GM21737 (cell line): ENCODE measurements at regions not wholly inside any gene's neighbourhood (a gene's known extent, or its start where the extent isn't known, plus 50 kb on each side); places are given as distances from the start of the nearest gene placed in this dataset.
"Not testable (repeated sequence)": the region's sequence is repeated elsewhere in the genome, so short reads cannot be mapped to it uniquely, and the experiment has no call there.

Experiments
- ATAC-seq: cut with Tn5 transposase; IDR thresholded peaks from one replicate; pipeline ENCODE4 v1.9.1; 2021; ENCODE audit warnings: mild to moderate bottlenecking, moderate library complexity; ENCODE audit not compliant: unreplicated experiment

DNA sequence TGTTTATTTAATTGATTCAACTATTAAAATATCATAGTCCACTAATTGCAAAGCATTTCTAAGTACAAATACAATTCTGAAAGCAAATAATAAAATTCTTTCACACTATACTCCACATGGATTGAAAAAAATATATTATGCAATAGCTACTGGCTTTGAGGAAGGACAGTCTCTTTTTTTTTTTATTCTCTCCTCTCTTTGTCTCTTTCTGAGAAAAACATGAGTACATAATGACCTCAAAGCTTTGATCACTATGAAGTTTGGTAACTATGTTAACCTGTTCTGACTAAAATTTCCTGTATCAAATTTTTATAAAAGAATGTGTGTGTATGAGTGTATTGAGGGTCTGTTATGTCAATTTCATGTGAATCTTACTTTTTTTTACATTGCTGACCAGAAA, 96.2 kb downstream of the RGS2 start:
- no peak for ATAC-seq

DNA sequence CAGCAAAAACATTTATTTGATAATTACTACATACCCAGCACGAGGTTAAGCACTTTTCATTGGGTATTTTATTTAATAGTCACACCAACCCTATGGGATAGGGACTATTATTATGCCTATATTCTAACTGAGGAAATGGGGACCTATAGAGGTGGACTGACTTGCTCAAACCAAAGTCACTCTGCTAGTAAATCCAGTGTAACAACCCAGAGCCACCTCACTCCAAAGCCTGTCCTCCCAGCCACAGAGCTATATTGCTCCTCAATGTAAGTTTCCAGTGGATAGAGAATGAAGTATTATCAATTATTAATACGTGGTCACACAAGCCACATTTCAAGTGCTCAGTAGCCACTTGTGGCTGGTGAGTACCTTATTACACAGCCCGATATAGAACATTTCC, 97.5 kb downstream of the RGS2 start:
- ATAC-seq = no peak

DNA sequence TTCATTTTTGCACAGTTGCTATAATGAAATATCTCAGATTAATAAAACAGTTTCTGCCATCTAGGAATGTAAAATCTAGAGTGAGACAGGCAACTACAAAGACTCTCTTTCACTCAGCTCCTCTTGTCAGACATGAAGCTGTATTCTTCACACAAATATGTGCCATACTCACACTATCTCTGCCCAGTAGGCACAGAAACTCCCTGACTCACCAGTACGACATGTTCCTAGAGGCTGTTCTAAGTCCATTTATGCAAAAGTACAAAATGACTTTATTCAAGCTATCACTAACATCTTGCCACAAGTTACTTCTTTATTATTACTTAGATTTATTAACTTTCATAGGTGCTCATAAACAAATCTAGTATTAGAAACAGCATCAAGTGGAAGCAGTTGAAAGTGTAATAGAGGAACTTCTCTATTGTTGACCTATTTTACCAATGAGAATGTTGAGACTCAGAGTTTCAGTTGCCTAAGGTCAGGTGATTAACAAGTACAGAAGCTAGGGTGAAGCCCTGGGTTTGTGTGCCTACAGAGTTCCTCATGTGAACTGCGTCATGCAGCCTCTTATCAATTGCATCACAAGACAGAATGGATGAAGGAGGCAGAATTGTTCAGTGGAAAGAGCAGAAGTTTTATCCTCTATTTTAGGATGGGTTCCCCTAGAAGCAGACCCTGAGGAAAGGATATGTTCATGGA, 98.9 kb downstream of the RGS2 start:
- ATAC-seq = no peak

DNA sequence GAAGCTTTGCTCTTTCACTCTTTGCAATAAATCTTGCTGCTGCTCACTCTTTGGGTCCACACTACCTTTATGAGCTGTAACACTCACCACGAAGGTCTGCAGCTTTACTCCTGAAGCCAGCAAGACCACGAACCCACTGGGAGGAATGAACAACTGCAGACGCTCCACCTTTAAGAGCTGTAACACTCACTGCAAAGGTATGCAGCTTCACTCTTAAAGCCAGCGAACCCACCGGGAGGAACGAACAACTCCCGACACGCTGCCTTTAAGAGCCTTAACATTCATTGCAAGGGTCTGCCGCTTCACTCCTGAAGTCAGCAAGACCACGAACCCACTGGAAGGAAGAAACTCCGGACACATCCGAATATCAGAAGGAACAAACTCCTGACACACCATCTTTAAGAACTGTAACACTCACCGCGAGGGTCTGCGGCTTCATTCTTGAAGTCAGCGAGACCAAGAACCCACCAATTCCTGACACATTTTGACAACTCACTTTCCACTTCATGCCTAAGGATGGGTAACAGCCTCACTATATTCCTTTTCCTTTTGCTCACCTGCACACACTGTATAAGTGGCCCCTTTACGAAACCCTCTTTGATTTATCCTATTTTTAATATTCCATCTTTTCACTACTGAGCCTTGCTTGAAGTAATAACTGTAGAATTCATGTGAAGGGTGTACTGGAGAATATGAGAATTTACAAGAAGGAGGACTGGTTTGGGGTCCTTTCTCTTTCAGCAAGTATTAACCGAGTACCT, 103.2 kb downstream of the RGS2 start:
- not testable (repeated sequence) for ATAC-seq

DNA sequence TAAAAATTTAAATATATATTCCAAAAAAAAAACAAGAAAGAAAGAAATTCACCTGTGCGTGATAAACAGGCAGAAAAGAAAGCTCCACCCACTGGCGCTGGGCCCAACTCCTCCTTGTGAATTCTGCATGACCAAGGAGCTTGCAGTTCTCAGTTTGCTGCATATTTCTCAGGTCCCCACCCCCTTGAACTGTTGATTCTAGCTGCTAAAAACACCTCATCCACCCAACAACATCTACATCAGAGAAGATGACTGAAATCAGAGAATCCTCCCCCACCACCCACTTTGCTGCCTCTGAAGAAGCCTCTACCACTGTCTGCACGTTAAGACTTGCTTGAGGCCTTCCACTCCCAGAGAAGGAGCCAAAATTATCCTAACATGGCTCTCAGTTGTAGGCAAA, 104.8 kb downstream of the RGS2 start:
- ATAC-seq = no peak

DNA sequence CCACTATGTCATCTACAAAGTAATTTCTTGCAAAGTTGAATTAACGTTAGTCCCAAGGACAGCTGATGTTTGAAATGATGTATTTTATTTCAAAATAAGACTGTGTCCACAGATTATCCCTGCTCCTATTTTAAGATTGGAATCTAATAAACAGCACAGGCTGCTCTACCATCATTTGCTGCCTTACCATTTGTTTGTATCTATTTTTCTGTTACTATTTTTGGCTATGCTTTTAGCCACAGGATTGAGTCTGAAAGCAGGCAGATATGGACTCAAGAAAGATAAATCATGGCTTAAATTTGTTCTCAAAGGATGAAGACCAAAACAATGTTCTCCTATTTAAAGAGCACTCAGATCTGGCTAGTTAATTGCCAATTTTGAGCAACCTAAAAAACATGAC, 105.3 kb downstream of the RGS2 start:
- ATAC-seq = no peak

DNA sequence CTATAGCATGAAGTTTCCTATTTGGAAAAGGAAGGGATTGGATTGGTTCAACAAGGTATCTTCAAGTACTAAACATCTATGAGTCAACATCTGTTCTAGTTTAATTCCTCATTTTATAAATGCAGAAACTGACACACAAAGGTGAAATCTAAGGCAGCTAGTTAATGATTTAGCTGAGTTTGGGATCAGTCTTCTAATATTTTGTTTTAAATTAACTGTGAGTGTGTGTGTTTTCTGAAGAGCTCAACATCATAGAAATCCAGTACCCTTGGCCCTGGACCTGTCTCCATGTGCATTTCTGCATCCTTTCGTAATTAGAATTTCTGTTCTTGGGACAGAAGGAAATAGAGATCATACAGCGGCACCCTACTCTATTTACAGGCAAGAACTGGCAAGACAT, 105.9 kb downstream of the RGS2 start:
- no peak for ATAC-seq

DNA sequence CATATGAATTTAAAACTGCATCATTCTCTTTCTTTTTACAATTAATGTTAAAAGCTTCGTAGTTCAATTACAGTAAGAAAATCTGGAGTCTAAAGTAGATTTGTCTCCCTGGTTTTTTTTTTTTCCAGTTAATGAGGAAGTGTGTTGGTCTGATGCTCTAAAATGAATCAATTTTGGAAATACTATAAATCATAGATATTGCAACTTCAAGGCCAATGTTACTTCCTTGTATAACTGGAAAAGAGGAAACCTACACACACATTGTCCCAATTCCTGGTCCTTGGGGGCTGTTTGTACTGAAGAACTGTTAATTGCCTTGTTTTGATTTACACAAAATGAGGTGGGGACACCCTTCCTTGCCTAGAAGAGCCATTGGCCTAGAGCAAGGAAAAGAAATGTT, 107.2 kb downstream of the RGS2 start:
- no peak for ATAC-seq

DNA sequence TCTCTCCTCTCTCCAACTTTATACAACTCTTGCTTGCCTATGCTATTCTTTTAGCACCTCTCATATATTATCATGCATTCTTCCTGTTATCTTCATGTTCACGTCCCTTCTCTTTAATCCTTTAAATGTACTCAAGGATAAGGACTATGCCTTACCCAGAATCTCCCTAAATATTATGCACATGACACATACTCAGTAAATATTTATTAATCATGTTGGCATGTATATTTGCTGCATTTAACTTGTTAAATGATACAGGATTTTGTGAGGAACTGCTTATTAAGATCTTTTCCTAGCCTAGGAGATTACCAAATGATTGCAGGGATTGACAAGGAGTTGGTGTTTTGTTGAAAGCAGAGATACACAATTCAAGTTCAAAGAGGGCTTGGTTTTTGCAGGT, 109.4 kb downstream of the RGS2 start:
- no peak for ATAC-seq

DNA sequence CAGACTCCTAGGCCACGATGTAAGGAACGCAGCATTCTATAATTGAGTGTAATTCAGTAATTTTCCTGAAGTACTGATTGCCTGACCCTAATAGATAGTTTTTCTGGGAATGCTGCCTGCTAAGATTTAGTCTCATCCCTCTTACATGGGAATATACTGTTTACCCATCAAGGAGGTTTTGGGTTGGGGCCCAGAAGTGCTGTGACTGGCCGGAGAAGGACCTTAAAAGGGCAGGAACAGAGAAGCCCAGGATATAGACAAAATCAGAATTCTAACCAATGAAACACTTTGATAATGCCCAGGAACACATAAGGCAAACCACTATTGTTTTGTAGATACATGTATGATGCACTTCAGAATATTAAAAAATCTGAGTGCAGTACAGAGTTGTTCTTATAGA, 111.6 kb downstream of the RGS2 start:
- no peak for ATAC-seq

DNA sequence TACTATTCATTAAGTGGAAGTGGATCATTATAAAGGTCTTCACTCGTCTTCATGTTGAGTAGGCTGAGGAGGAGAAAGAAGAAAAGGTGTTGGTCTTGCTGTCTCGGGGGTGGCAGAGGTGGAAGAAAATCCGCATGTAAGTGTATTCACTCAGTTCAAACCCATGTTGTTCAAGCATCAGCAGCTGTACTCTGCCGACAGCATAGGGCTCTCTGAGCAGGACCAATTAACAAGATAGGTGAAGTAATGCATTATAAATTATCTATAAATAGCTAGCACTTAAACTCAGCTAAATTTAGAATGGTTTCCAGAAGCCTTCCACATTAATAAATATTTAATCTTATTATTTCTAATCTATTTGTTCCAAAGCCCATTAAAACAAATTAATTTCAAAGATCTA, 116.8 kb downstream of the RGS2 start:
- no peak for ATAC-seq

DNA sequence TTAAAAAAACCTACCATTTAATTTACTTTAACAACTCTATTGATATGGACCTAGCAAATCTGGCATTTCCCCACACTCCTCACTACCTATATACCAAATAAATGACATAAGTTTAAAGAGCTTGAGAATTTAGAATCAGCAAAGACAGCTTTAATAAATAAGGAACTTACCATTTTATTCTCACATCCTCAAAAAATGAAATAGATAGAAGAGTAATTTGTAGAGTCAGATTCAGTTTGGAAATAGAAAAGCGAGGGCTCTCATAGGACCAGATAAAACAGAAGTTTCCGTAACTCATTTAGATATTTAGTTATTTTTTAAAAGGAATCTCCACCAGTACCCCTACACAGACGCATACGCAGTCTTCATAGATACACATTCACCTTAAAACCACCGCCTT, 117.9 kb downstream of the RGS2 start:
- ATAC-seq = no peak

DNA sequence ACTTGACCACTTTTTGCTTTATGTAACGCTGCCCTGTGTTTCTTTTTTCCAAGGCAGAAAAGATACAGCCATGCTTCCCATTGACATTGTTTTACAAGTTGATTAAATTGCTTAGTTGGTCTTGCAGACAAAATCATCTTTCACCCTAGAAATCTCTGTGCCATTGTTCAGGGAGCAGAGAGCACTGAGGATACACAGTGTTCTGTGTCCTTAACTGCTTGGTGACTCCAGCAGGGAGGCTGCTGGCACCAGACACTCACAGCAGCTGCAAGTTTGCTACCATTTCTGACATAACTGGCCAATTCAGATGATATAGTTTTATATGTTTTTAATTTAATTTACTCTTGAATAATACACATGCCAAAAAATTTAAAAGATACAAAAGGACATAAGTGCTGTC, 118.7 kb downstream of the RGS2 start:
- ATAC-seq = no peak

DNA sequence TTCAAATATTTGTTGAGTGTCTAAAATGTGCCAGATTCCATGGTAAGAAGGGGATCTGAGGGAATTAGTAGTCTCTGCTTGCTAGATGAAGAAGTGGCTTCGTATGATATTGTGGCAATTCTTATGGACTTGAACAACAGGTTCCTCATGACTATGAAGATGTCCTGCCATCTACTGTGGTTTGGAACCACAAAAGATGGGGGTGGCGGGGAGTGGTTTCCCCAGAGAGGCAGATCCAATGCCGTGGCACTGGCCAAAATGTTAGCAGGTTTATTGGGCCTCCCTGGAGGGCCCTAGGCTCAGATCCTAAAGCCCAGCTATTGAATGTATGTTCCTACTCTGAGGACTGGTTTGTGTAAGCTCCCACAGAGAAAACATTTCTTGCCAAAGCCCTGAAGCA, 120.8 kb downstream of the RGS2 start:
- ATAC-seq = no peak

DNA sequence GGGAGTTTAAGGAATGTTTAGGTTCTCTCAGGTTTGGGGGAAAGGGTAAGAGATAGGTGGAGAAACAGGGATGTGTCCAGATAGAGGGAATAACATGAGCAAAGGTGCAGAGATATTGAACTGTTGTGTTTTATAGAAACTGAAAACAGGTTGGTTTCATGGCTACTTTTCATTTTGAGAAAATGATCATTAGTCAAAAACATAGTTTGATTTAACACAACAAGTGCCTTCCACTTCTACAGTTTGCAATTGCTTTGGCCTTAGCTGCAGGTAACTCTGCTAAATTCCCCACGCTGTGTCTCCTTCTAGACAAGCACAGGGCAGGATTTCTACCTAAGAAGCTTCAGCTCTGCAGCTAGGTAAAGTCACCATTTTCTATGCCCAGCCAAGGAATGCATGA, 124.9 kb downstream of the RGS2 start:
- ATAC-seq = no peak

DNA sequence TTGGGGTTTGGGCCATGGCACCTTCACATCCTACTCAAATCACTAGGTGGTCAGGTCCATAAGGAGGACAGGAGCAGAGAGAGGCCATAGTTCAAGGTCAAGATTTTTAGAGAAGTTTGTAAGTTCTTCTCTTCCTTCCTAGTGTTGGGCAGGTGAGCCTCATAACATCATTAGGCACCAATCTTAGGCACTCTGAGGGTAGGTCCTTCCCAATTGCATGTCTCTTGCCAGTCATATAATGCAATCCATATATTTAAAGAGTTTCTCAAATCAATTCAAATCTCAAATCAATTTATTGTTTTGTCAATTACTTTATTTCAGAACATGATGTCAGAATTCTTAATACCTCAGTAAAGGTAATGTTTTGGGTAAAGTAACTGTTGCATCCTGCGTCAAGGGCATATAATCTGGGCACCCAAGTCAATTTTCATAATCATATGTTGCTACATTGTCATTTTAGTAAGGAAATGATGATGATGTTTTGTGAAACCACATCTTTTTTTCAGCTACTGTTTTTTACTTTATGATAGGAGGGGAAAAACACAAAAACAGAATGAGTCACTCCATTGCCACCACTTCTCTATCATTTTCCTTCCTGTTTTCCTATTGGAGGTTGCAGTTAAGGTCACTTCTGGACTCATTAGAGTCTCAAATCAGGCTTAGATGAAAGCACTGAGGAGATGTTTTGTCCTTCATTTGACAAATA, 122.7 kb downstream of the UCHL5 start:
- ATAC-seq = no peak

DNA sequence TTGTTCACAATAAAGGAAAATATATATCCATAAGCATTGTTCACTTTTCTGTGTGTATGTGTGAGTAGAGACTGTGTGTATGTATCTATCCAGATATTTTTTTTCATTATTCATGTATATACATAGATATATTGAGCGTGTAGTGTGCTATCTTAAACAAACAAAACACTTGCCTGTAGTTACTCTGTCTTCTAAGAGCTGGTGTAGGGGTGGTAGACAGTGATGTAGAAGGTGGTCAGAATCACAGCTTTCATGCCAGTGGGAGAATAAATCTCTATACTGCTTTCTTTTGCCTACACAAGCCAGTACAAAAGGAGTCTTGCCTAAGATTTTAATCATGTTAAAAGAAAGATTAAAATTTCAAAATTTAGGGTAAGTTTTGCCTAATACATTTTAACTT, 122.0 kb downstream of the UCHL5 start:
- no peak for ATAC-seq

DNA sequence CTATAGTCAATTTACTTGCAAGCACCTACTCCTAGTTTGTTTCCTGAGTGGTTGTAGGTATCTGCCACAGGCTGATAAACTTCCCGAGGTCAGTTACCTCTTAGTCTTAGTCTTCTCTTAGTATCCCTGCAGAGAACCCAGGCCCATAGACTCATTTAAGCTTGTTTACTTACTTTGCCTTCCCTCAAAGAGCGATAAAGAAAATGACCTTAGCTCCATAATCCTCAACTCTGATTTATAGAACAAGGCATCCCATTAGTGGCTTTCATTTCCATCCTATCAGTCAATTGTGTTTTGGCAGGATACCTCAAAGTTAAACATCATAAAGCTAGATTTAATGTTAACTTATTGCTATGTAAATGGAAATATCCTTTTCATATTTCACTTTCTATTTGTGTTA, 119.7 kb downstream of the UCHL5 start:
- ATAC-seq = no peak

DNA sequence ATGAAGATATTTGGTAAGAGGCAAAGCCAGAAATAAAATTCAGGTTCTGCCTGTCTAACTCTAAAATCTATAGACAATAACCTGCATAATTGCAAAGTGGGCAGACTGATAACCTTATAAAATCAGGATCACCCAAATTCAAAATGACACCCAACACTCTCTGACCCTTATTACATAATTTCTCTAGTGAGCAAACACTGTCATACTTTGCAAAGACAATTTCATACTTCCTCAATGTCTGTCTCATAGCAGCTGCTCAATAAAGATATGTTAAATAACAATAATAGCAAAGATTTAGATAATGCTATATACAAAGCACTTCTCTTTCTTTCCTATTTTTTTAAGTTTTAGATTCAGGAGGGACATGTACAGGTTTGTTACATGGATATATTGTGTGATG, 118.5 kb downstream of the UCHL5 start:
- no peak for ATAC-seq

DNA sequence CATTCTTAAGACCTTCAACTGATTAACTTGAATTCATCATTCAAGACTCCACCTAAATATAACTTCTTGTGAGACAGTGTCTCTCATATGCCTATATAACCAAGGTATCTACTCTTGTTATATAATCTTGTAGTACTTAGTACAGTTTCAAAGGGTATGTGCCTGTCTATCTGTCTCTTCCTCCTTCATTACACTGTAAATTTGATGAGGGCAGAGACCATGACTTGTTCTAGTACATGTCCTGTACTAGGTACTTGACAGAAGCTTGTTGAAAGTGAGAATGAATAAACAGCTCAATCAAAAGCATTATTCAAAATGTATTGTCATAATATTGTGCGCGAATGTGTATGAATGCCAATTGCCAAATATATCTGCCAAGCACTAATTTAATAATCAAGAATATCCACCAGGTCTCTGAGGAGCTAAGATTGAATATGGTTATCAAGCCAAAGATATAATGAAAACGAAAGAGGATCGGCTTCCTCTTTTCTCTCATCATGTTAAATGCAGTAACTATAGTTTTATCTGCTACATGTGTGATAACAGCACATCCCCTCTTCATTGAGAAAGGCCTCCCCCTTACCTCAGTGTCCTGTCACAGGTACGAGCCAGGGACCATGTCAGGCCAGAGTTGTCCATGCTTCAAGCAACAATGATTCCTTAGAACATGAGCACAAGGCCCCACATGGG, 117.3 kb downstream of the UCHL5 start:
- ATAC-seq = no peak

DNA sequence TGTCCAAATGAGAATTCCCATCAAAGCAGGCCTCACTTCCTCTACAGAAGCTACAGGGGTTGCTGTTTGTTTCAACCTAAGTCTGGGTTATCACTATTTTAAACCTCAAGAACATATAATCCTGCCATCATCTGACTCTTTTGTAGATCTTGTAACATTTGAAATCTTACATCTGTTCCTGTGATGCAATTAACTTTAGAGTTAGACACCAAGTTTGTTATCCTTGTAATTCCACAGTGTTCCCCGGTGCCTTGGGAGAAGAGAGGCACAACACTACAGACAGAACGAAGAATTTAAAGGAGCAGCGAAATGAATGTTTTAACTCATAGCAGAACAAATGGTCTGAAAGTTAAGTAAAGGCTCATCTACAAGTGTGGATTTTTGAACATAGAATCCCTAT, 116.1 kb downstream of the UCHL5 start:
- no peak for ATAC-seq

DNA sequence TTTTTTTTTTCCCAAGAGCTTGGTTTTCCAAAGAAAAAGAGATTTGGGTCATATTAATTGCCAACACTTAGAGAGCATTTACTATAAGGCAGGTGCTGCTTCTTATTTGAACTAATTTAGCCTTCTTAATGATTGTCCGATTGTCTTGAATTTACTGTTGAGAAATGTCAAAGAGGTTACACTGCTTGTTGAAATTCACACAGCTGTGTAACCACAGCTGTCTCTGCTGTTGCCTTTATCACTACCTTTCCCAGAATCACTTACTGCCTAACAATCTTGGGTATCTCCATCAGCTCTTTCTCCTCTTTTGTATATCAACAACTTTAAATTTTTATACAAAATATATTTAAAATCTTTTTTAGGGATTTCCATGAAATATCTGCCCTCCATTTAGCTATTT, 115.6 kb downstream of the UCHL5 start:
- no peak for ATAC-seq
